Subcutaneous abdominal adipose tissue (tissue), 5 donors: ENCODE measurements at regions not wholly inside any gene's neighbourhood (a gene's known extent, or its start where the extent isn't known, plus 50 kb on each side); places are given as distances from the start of the nearest gene placed in this dataset.

Experiments
- H3K27ac ChIP-seq: one replicate; pipeline ENCODE4 v1.7.0; 2013; ENCODE audit warnings: low read depth, mild to moderate bottlenecking, inconsistent platforms, low read length, moderate library complexity
- H3K27me3 ChIP-seq, 5 donors: one replicate each; pipeline ENCODE4 v1.7.0; 2013; ENCODE audit warnings: low read length in 5 of 5, inconsistent platforms in 1 of 5; ENCODE audit not compliant: control insufficient read depth in 5 of 5, insufficient read depth in 4 of 5
- H3K36me3 ChIP-seq, 5 donors: one replicate each; pipeline ENCODE4 v1.7.0; 2013; ENCODE audit warnings: low read length in 5 of 5; ENCODE audit not compliant: control insufficient read depth in 5 of 5, insufficient read depth in 5 of 5
- H3K4me1 ChIP-seq, 5 donors: one replicate each; pipeline ENCODE4 v1.7.0; 2013; ENCODE audit warnings: low read length in 5 of 5, mild to moderate bottlenecking in 3 of 5, moderate library complexity in 1 of 5; ENCODE audit not compliant: control insufficient read depth in 5 of 5, insufficient read depth in 5 of 5
- H3K4me3 ChIP-seq, 5 donors: one replicate each; pipeline ENCODE4 v1.7.0; 2013; ENCODE audit warnings: low read length in 5 of 5, low read depth in 1 of 5
- H3K9ac ChIP-seq, 5 donors: one replicate each; pipeline ENCODE4 v1.7.0; 2013; ENCODE audit warnings: low read length in 5 of 5, mild to moderate bottlenecking in 4 of 5, moderate library complexity in 3 of 5
- H3K9me3 ChIP-seq, 5 donors: one replicate each; pipeline ENCODE4 v1.7.0; 2013; ENCODE audit warnings: low read length in 5 of 5; ENCODE audit not compliant: control insufficient read depth in 5 of 5
- donor health status: healthy.
- donor health status: healthy.
- donor health status: healthy.
- donor health status: healthy.
- donor health status: healthy.

DNA sequence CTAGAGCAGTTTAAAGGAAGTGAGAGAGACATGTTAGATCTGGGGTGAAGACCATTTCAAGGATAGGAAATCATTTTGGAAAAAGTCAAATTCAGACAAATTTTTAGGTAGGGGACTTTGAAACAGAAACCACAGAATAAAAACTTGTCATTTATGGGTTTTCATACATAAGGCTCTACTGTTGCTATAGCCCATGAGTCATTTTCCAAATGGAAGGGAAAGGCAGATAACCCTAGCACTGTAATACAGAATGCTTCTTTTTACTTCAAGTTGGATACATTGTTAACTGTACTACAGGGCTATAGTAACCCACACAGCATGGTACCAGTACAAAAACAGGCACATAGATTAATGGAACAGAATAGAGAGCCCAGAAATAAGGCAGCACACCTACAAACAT, 455.4 kb downstream of the EBF1 start:
- Histone ChIP-seq H3K4me1 (peaks cover 0 to 17% (median 10%) of the 10 kb centered on the region in 5 donors), H3K36me3 (no peaks in the 10 kb centered on the region), H3K27ac (no peak overlapping the region), H3K27me3 (no peaks in the 10 kb centered on the region), H3K4me3 (no peak overlapping the region), H3K9ac (no peak overlapping the region), H3K9me3 (peaks cover 0 to 5% (median 0%) of the 10 kb centered on the region in 5 donors)

DNA sequence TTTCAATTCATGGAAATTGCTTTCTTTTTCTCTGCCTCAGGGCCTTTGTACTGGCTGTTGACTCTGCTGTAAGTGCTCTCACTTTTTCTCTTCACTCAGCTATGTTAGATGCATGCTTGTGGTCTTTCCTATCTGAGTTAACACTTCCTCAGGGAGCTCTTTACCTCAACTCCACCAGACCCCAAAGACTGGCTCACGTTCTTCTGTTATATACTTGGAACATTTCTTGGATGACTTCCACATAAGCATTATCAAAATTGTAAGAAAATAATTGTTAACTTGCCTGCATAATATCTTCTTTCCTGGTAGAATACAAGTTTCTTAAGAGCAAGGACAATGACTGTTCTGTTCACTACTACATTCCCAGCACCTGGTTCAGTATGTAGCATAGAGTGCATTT, 455.9 kb downstream of the EBF1 start:
- Histone ChIP-seq H3K36me3 (no peaks in the 10 kb centered on the region), H3K9ac (no peak overlapping the region), H3K9me3 (peaks cover 0 to 5% (median 0%) of the 10 kb centered on the region in 5 donors), H3K4me3 (no peak overlapping the region), H3K27me3 (no peaks in the 10 kb centered on the region), H3K4me1 (peaks cover 0 to 15% (median 9%) of the 10 kb centered on the region in 5 donors), H3K27ac (no peak overlapping the region)

GRCh38 chr5:158642879-158643278, 456.8 kb downstream of the EBF1 start:
- Histone ChIP-seq H3K9ac (no peak overlapping the region), H3K4me1 (peaks cover 0 to 13% (median 4%) of the 10 kb centered on the region in 5 donors), H3K27ac (no peak overlapping the region), H3K4me3 (no peak overlapping the region), H3K9me3 (peaks cover 0 to 5% (median 0%) of the 10 kb centered on the region in 5 donors), H3K36me3 (no peaks in the 10 kb centered on the region), H3K27me3 (no peaks in the 10 kb centered on the region)

DNA sequence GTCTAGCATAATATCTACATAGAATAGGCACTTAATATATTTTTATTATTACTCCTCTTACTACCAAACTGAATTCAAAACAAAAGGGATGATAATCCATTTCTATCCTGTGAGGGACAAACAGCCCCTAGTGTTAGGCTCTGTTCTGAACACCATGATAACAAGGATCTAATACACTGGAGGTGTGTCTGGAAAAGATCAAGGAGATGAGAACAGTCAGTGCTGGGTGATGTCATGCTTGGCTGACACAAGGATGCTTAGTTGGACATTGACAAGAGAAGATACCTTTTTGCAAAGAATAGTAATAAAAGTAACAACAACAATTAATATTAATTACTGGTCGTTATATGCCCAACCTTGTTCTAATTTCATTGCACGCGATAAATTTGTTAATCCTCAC, 458.7 kb downstream of the EBF1 start:
- Histone ChIP-seq H3K4me3 (no peak overlapping the region), H3K9ac (no peak overlapping the region), H3K27me3 (no peaks in the 10 kb centered on the region), H3K27ac (no peak overlapping the region), H3K4me1 (peaks cover 0 to 20% (median 4%) of the 10 kb centered on the region in 5 donors), H3K9me3 (peaks cover 0 to 5% (median 0%) of the 10 kb centered on the region in 5 donors), H3K36me3 (no peaks in the 10 kb centered on the region)

DNA sequence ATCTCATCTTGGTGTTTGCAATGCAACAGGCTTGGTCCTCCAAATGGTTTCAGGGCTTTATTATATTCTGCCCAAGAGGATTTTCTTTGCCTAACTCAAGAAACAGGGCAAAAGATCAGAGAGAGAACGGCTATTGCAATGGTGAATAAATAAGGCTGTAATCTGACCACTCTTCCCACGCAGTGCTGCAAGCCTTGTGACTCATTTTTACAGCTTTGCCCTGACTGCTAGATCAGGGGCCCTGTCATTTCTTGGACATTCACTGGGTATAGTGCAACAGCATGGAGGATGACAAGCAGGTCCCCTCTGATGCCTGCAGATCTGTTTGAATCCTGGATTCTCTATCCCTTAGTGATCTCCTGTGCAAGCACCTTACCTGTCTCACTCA, 459.1 kb downstream of the EBF1 start:
- Histone ChIP-seq H3K27ac (no peak overlapping the region), H3K4me1 (peaks cover 0 to 20% (median 4%) of the 10 kb centered on the region in 5 donors), H3K27me3 (no peaks in the 10 kb centered on the region), H3K9me3 (peaks cover 0 to 5% (median 0%) of the 10 kb centered on the region in 5 donors), H3K36me3 (no peaks in the 10 kb centered on the region), H3K9ac (no peak overlapping the region), H3K4me3 (no peak overlapping the region)

- H3K27ac ChIP-seq = no peak overlapping the region
- no peak overlapping the region for H3K4me3 ChIP-seq
- H3K4me1 ChIP-seq = peaks cover 0 to 20% (median 4%) of the 10 kb centered on the region in 5 donors
- H3K36me3 ChIP-seq = no peaks in the 10 kb centered on the region
- H3K9ac ChIP-seq = no peak overlapping the region
- no peaks in the 10 kb centered on the region for H3K27me3 ChIP-seq
- H3K9me3 ChIP-seq = peaks cover 0 to 5% (median 0%) of the 10 kb centered on the region in 5 donors
Measured at GRCh38 chr5:158639881-158640592, 459.7 kb downstream of the EBF1 start.

GRCh38 chr5:158638396-158638795, 461.3 kb downstream of the EBF1 start:
- Histone ChIP-seq H3K36me3 (no peaks in the 10 kb centered on the region), H3K27ac (no peak overlapping the region), H3K4me1 (peaks cover 0 to 17% (median 3%) of the 10 kb centered on the region in 5 donors), H3K9me3 (peaks cover 0 to 5% (median 0%) of the 10 kb centered on the region in 5 donors), H3K9ac (no peak overlapping the region), H3K4me3 (no peak overlapping the region), H3K27me3 (no peaks in the 10 kb centered on the region)

- Histone ChIP-seq H3K4me1 (peaks cover 0 to 7% (median 2%) of the 10 kb centered on the region in 5 donors), H3K9ac (no peak overlapping the region), H3K9me3 (peaks cover 0 to 5% (median 0%) of the 10 kb centered on the region in 5 donors), H3K27ac (no peak overlapping the region), H3K27me3 (no peaks in the 10 kb centered on the region), H3K36me3 (no peaks in the 10 kb centered on the region), H3K4me3 (no peak overlapping the region)
Measured at GRCh38 chr5:158637039-158637438, 462.7 kb downstream of the EBF1 start.

GRCh38 chr5:158635565-158635964, 464.2 kb downstream of the EBF1 start:
- H3K27ac ChIP-seq = no peak overlapping the region
- no peaks in the 10 kb centered on the region for H3K27me3 ChIP-seq
- peaks cover 0 to under 1% (median 0%) of the 10 kb centered on the region in 5 donors for H3K9me3 ChIP-seq
- H3K4me1 ChIP-seq = peaks cover 0 to 7% (median 2%) of the 10 kb centered on the region in 5 donors
- H3K9ac ChIP-seq = no peak overlapping the region
- no peak overlapping the region for H3K4me3 ChIP-seq
- H3K36me3 ChIP-seq = no peaks in the 10 kb centered on the region

GRCh38 chr5:158634714-158635113, 465.0 kb downstream of the EBF1 start:
- Histone ChIP-seq H3K36me3 (no peaks in the 10 kb centered on the region), H3K4me1 (peaks cover 0 to 7% (median 2%) of the 10 kb centered on the region in 5 donors)

More at GRCh38 chr5:158634714-158635113, 465.0 kb downstream of the EBF1 start:
- no peak overlapping the region for H3K27ac ChIP-seq
- H3K27me3 ChIP-seq = no peaks in the 10 kb centered on the region
- no peak overlapping the region for H3K4me3 ChIP-seq
- H3K9ac ChIP-seq = no peak overlapping the region
- H3K9me3 ChIP-seq = no peaks in the 10 kb centered on the region
